A673 (cell line): ENCODE measurements at regions not wholly inside any gene's neighbourhood (a gene's known extent, or its start where the extent isn't known, plus 50 kb on each side); places are given as distances from the start of the nearest gene placed in this dataset.

Experiments used
- BruUV-seq: library from RNA; stranded (reverse); fragments of 400-500 nt; replicated peaks from 2 replicates; lab custom pipeline; 2021; lab: Mats Ljungman, UMichigan
- CTCF ChIA-PET: fragments of 300-600 bp; sonication (Branson Sonifier 250); formaldehyde crosslinking; loops from one replicate; lab custom pipeline; 2022; ENCODE audit warnings: antibody characterized with exemption; lab: Charles Lee
- POLR2A ChIA-PET: fragments of 300-600 bp; sonication (Branson Sonifier 250); formaldehyde crosslinking; loops from one replicate; lab custom pipeline; 2022; ENCODE audit warnings: antibody characterized with exemption; ENCODE audit not compliant: low non-redundant PET; lab: Charles Lee
- DNase-seq: peaks from one replicate; pipeline ENCODE4 v3.0.0-alpha.2; 2015; ENCODE audit warnings: low spot score
- H3K27ac ChIP-seq: fragments of 200-600 bp; sonication (generic); 2 replicates; pipeline ENCODE4 v1.5.1; 2016; ENCODE audit warnings: mixed run types, low read depth, mild to moderate bottlenecking, mixed read lengths, antibody characterized with exemption, low read length; ENCODE audit not compliant: poor library complexity, severe bottlenecking
- H3K27me3 ChIP-seq: fragments of 200-600 bp; sonication (generic); replicated peaks from 2 replicates; pipeline ENCODE4 v1.6.1; 2017; ENCODE audit warnings: mixed run types, low read depth, mild to moderate bottlenecking, mixed read lengths, antibody characterized with exemption, low read length; ENCODE audit not compliant: insufficient read depth, poor library complexity
- H3K36me3 ChIP-seq: fragments of 200-600 bp; sonication (generic); 2 replicates; pipeline ENCODE4 v1.6.1; 2016; ENCODE audit warnings: mixed run types, mild to moderate bottlenecking, mixed read lengths, antibody characterized with exemption, low read length; ENCODE audit not compliant: insufficient read depth, poor library complexity, severe bottlenecking
- H3K4me1 ChIP-seq: fragments of 200-600 bp; sonication (generic); 2 replicates; pipeline ENCODE4 v1.6.1; 2017; ENCODE audit warnings: mixed run types, mild to moderate bottlenecking, mixed read lengths, antibody characterized with exemption, low read length; ENCODE audit not compliant: insufficient read depth, poor library complexity, severe bottlenecking
- H3K4me3 ChIP-seq: fragments of 200-600 bp; sonication (generic); 2 replicates; pipeline ENCODE4 v1.5.1; 2016; ENCODE audit warnings: low read depth, mixed run types, mild to moderate bottlenecking, mixed read lengths, low read length; ENCODE audit not compliant: poor library complexity, severe bottlenecking
- H3K9me3 ChIP-seq: fragments of 200-600 bp; sonication (generic); 2 replicates; pipeline ENCODE4 v1.6.1; 2016; ENCODE audit warnings: mixed run types, low read depth, mild to moderate bottlenecking, mixed read lengths, antibody characterized with exemption, low read length; ENCODE audit not compliant: poor library complexity, severe bottlenecking
- CTCF ChIP-seq: fragments of 300-800, 200-600 bp; sonication (generic); conservative IDR thresholded peaks from 2 replicates; pipeline ENCODE4 v1.5.1; 2017; ENCODE audit warnings: low read depth, mild to moderate bottlenecking, antibody characterized with exemption, low read length, moderate library complexity, mixed read lengths
- EZH2 ChIP-seq: fragments of 200-600 bp; sonication (generic); IDR thresholded peaks from 2 replicates; pipeline ENCODE4 v1.6.1; 2017; ENCODE audit warnings: borderline replicate concordance, low read depth, mild to moderate bottlenecking, mixed read lengths, antibody characterized with exemption, low read length; ENCODE audit not compliant: poor library complexity, severe bottlenecking
- intact Hi-C: fragments of 100-400 bp; cut with micrococcal nuclease; formaldehyde crosslinking; loops from one replicate; pipeline ENCODE4 v1.10.0; 2022; ENCODE audit not compliant: unreplicated experiment

- DNase-seq: no peak
- intact Hi-C loops: no loop called here
- CTCF ChIA-PET: no interaction called here
- no peaks in the 10 kb centered on the region for H3K27me3 ChIP-seq
- no peaks in the 10 kb centered on the region for H3K36me3 ChIP-seq
- no peaks in the 10 kb centered on the region for H3K4me1 ChIP-seq
- H3K9me3 ChIP-seq: no peaks in the 10 kb centered on the region
- H3K4me3 ChIP-seq: no peak overlapping the region
- POLR2A ChIA-PET: no interaction called here
- no TSS peak for BruUV-seq
- H3K27ac ChIP-seq: no peak overlapping the region
- TF ChIP-seq EZH2: no peak
- no peak for TF ChIP-seq CTCF
Observed at GRCh38 chr6:4270776-4271175, 135.4 kb upstream of the ECI2 start.

GRCh38 chr6:4270001-4270400 is 134.6 kb upstream of the ECI2 start:
- H3K4me1 ChIP-seq: no peaks in the 10 kb centered on the region
- POLR2A ChIA-PET: no interaction called here
- intact Hi-C loops: no loop called here
- no peaks in the 10 kb centered on the region for H3K27me3 ChIP-seq
- CTCF ChIA-PET: no interaction called here
- H3K27ac ChIP-seq: no peak overlapping the region
- no peaks in the 10 kb centered on the region for H3K36me3 ChIP-seq
- TF ChIP-seq EZH2 (no peak), CTCF (no peak)
- no peak for DNase-seq
- no peaks in the 10 kb centered on the region for H3K9me3 ChIP-seq
- no peak overlapping the region for H3K4me3 ChIP-seq
- BruUV-seq: no TSS peak

- TF ChIP-seq CTCF (no peak), EZH2 (no peak)
- no peaks in the 10 kb centered on the region for H3K4me1 ChIP-seq
- H3K27ac ChIP-seq: no peak overlapping the region
- no peak overlapping the region for H3K4me3 ChIP-seq
- POLR2A ChIA-PET: no interaction called here
- no peak for DNase-seq
- no peaks in the 10 kb centered on the region for H3K36me3 ChIP-seq
- no peaks in the 10 kb centered on the region for H3K9me3 ChIP-seq
- H3K27me3 ChIP-seq: no peaks in the 10 kb centered on the region
- intact Hi-C loops: no loop called here
- no TSS peak for BruUV-seq
- CTCF ChIA-PET: no interaction called here
Observed at GRCh38 chr6:4268171-4268570, 132.8 kb upstream of the ECI2 start.
